ENCODE measurements at regions not wholly inside any gene's neighbourhood (a gene's known extent, or its start where the extent isn't known, plus 50 kb on each side); places are given as distances from the start of the nearest gene placed in this dataset.

GRCh38 chr9:117926031-117926658 is 221.9 kb downstream of the TLR4 start:
- H3K36me3 ChIP-seq: no peaks in the 10 kb centered on the region
- no peaks in the 10 kb centered on the region for H3K27me3 ChIP-seq (ENCODE audit: insufficient read depth, low read depth, severe bottlenecking)
- TF ChIP-seq CTCF (IDR thresholded peaks at IDR 0.05; ENCODE audit: low read depth, low read length): no peak
- H3K4me3 ChIP-seq (ENCODE audit: low read depth, low read length): no peak overlapping the region
- H3K27ac ChIP-seq: no peak overlapping the region
- no peak for DNase-seq
- no peaks in the 10 kb centered on the region for H3K9me3 ChIP-seq (ENCODE audit: severe bottlenecking)

DNA sequence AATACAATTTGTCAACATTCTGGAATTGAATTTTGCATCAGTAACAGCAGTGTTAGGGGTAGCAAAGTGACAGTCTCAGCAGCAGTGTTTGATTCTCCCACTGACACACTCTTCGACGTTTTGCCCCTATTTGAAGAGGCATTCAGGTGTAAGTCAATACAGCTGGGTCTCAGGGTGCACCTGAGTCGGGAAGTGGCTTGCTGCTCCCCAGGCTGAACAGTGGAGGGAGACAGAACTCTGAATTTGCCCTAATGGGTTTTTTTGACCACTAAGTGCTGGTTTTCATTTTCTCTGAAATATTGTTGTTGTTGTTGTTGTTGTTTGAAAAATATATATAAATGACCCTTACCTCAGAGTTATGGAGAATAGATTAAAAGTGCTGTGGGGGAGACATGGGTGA is 223.2 kb downstream of the TLR4 start:
- H3K36me3 ChIP-seq: no peaks in the 10 kb centered on the region
- H3K4me3 ChIP-seq (ENCODE audit: low read depth, low read length): no peak overlapping the region
- no peaks in the 10 kb centered on the region for H3K27me3 ChIP-seq (ENCODE audit: insufficient read depth, low read depth, severe bottlenecking)
- DNase-seq: peak; percentile 16
- H3K9me3 ChIP-seq (ENCODE audit: severe bottlenecking): no peaks in the 10 kb centered on the region
- no peak overlapping the region for H3K27ac ChIP-seq
- TF ChIP-seq CTCF (IDR thresholded peaks at IDR 0.05; ENCODE audit: low read depth, low read length): peak; percentile 69

- Histone ChIP-seq H3K36me3 (no peaks in the 10 kb centered on the region), H3K4me3 (ENCODE audit: low read depth, low read length) (no peak overlapping the region), H3K9me3 (ENCODE audit: severe bottlenecking) (no peaks in the 10 kb centered on the region), H3K27ac (no peak overlapping the region), H3K27me3 (ENCODE audit: insufficient read depth, low read depth, severe bottlenecking) (no peaks in the 10 kb centered on the region)
- TF ChIP-seq CTCF (IDR thresholded peaks at IDR 0.05; ENCODE audit: low read depth, low read length): no peak
- DNase-seq: no peak
These were observed 225.7 kb downstream of the TLR4 start for GRCh38 chr9:117929868-117930267.

DNA sequence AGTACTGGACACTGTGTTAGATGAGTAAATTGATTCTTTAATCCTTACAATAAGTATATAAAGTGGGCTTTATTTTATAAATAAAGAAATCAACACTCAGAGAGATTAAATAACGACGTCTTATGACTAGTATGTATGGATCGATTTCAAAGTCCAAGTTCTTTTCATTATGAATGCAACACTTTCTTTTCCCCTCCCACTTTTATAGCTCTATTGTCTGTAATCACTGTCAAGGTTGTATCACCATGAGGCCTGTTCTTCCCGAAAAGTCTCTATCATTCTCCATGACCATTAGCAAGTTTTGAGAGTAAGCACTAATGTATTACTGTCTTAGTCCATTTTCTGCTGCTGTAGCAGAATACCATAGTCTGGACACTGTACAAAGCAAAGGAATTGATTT is 228.4 kb downstream of the TLR4 start:
- no peaks in the 10 kb centered on the region for H3K36me3 ChIP-seq
- DNase-seq: no peak
- H3K9me3 ChIP-seq (ENCODE audit: severe bottlenecking): no peaks in the 10 kb centered on the region
- no peak for TF ChIP-seq CTCF (IDR thresholded peaks at IDR 0.05; ENCODE audit: low read depth, low read length)
- H3K4me3 ChIP-seq (ENCODE audit: low read depth, low read length): no peak overlapping the region
- no peaks in the 10 kb centered on the region for H3K27me3 ChIP-seq (ENCODE audit: insufficient read depth, low read depth, severe bottlenecking)
- no peak overlapping the region for H3K27ac ChIP-seq

GRCh38 chr9:117936185-117937130 is 232.3 kb downstream of the TLR4 start:
- Histone ChIP-seq H3K27ac (peak overlapping the region; percentile 20; the same call in 1 of the 2 replicates), H3K36me3 (no peaks in the 10 kb centered on the region), H3K4me3 (ENCODE audit: low read depth, low read length) (no peak overlapping the region), H3K27me3 (ENCODE audit: insufficient read depth, low read depth, severe bottlenecking) (no peaks in the 10 kb centered on the region), H3K9me3 (ENCODE audit: severe bottlenecking) (no peaks in the 10 kb centered on the region)
- DNase-seq: peak; percentile 16
- TF ChIP-seq CTCF (IDR thresholded peaks at IDR 0.05; ENCODE audit: low read depth, low read length): no peak

All from WERI-Rb-1 (cell line).